Ovary (tissue), 7 donors: ENCODE measurements at regions not wholly inside any gene's neighbourhood (a gene's known extent, or its start where the extent isn't known, plus 50 kb on each side); places are given as distances from the start of the nearest gene placed in this dataset.

Experiments used
- DNase-seq, 5 donors: peaks; one replicate each; pipeline ENCODE4 v3.0.0-alpha.2; 2019 to 2020
- H3K27ac ChIP-seq, 2 donors: fragments of 200-600 bp; one replicate each; pipeline versions ENCODE4 v1.5.1 to v1.8.0; 2019 to 2022
- H3K27me3 ChIP-seq: fragments of 200-600 bp; one replicate; pipeline ENCODE4 v1.8.0; 2022
- H3K36me3 ChIP-seq: fragments of 200-600 bp; sonication (generic); one replicate; pipeline ENCODE4 v1.5.1; 2019
- H3K4me1 ChIP-seq: one replicate; pipeline ENCODE4 v1.8.1; 2013; ENCODE audit warnings: mild to moderate bottlenecking, moderate library complexity; ENCODE audit not compliant: insufficient read depth
- H3K4me3 ChIP-seq: fragments of 200-600 bp; sonication (generic); one replicate; pipeline ENCODE4 v1.5.1; 2017
- H3K9me3 ChIP-seq, 2 donors: fragments of 200-600 bp in 1 of 2; sonication (generic) in 1 of 2; one replicate each; pipeline versions ENCODE4 v1.5.1 to v1.8.1; 2013 to 2019; ENCODE audit warnings: mild to moderate bottlenecking in 1 of 2, moderate library complexity in 1 of 2
- CTCF ChIP-seq, 3 donors: fragments of 450-650 bp in 2 of 3; fragments of 200-600 bp in 1 of 3; IDR thresholded peaks; one replicate each; pipeline versions ENCODE4 v1.5.1 to v1.8.0; 2016 to 2022; ENCODE audit warnings: antibody characterized with exemption in 3 of 3, mild to moderate bottlenecking in 1 of 3
- EP300 ChIP-seq: sonication (generic); formaldehyde crosslinking; IDR thresholded peaks from one replicate; pipeline ENCODE4 v1.6.1; 2017; ENCODE audit warnings: antibody characterized with exemption
- POLR2A ChIP-seq: fragments of 450-650 bp; IDR thresholded peaks from one replicate; pipeline ENCODE4 v1.6.1; 2017; ENCODE audit warnings: antibody characterized with exemption, mild to moderate bottlenecking, moderate library complexity
- WGBS, 3 donors: extraction: QIAGEN DNeasy Blood & Tissue Kit in 1 of 3; methylation state at CpG; one replicate each; pipeline versions ENCODE4 v1.1.5 to v1.1.7; 2013 to 2017; 5-methylcytosine and 5-hydroxymethylcytosine counted together
- intact Hi-C, 4 donors: fragments of 100-400 bp; cut with DNase I; formaldehyde crosslinking; loops; one replicate each; pipeline versions ENCODE4 v1.11.0 to v1.15.1; 2022 to 2023
- donor health status: DM: no; HTN: no; CAD: no; lungs with moderate emphysema.
- donor health status: DM: no; HTN: no; CAD: no.
- donor health status: Bipolar disorder and iron deficiency.
- donor health status: DM: no; HTN: no; CAD: no.
- donor health status: DM: yes; HTN: yes; CAD: no.

DNA sequence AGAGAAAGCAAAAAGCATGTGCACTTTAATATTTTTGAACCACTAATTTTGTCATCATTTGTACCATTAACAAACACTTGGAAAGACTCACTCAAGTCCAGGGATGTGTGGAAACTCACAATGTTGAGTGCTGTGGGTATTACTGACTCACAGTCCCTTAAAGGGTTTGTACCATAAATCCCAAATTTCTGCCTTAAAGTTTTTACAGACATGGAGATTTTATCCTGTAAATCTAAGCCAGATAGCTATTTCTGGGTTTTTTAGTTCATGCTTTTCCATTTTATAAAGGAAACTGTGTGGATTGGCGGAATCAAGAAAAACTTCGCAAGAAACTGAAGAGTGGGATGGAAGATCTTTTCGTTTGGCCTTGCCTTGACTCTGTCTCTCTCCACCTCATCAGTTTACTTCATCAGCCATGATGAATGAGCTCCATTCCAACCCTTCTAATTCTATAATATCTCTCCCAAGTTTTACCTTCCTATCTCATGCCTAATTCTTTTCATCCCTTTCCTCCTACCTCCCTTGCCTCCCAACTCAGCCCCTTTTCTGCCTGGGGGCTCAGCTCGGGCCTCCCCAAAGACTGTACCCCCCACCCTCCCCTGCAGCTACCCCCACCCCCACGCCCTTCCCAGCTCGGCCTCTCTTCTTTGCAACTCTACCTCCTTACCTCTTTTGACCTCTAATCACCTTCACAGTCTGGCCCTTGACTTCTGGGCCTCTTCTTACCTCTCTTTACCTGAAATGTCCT, 218.5 kb upstream of the MKLN1 start:
- H3K4me1 ChIP-seq = peaks cover 8% of the 10 kb centered on the region
- H3K36me3 ChIP-seq = no peaks in the 10 kb centered on the region
- peak overlapping the region; percentile 88 for H3K4me3 ChIP-seq
- WGBS, 3 donors = 56 to 62% (median 60%) methylated on average over 6 of the region's 6 CpGs
- DNase-seq = peak in 1 of 5 donors; percentile 37
- intact Hi-C loops = loop anchor here in 3 of 4 donors (5.0 to 10.0 kb wide), 5 partner anchors 118 to 316 kb away; partner anchors contain the start of gene MKLN1 (in 2 of the 3)
- no peaks in the 10 kb centered on the region for H3K9me3 ChIP-seq
- H3K27ac ChIP-seq = peak overlapping the region; percentile 78 to 97
- no peaks in the 10 kb centered on the region for H3K27me3 ChIP-seq
- TF ChIP-seq POLR2A = no peak
- TF ChIP-seq EP300 = no peak
- TF ChIP-seq CTCF (IDR thresholded peaks at IDR 0.05) = no peak

DNA sequence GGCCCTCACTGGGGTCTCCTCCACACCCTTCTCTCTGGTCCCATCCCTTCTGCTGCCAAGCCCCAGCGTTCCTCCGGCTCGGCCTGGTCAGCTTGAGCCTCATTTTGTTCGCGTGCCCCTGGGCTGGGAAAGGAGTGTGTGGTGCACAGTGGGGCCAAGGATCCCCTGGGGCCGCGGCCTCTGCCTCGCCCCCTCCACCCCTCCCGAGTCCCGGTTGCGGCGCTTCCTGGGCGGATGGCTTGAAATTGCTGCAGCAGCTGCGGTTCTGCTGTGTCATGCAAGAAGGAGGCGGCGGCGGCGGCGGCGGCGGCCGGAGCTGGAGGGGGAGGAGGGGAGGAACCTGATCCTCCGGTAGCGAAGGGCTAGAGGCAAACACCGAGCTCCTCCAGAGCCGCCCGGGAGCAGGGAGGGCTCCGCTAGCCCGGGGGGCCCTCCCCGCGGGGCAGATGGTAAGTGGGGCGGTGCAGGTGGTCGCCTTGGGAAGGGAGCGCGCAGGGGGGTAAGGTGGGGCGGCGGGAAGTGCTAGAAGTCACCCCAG, 217.8 kb upstream of the MKLN1 start:
- no peak for TF ChIP-seq CTCF (IDR thresholded peaks at IDR 0.05)
- TF ChIP-seq POLR2A = peak; percentile 31
- H3K27me3 ChIP-seq = no peaks in the 10 kb centered on the region
- intact Hi-C loops = loop anchor here in 3 of 4 donors (5.0 to 10.0 kb wide), 5 partner anchors 117 to 315 kb away; partner anchors contain the start of gene MKLN1 (in 2 of the 3)
- peak; percentile 75 to 85 (median 79) for DNase-seq
- peaks cover 8% of the 10 kb centered on the region for H3K4me1 ChIP-seq
- peak overlapping the region; percentile 88 for H3K4me3 ChIP-seq
- H3K27ac ChIP-seq = peak overlapping the region; percentile 78 to 97
- no peaks in the 10 kb centered on the region for H3K36me3 ChIP-seq
- H3K9me3 ChIP-seq = no peaks in the 10 kb centered on the region
- 0 to 2% (median 1%) methylated on average over 37 of the region's 37 CpGs for WGBS, 3 donors

- Histone ChIP-seq H3K27ac (peak overlapping the region; percentile 78 to 97), H3K9me3 (no peaks in the 10 kb centered on the region), H3K4me1 (peaks cover 6% of the 10 kb centered on the region), H3K36me3 (no peaks in the 10 kb centered on the region), H3K4me3 (peak overlapping the region; percentile 88), H3K27me3 (no peaks in the 10 kb centered on the region)
- WGBS, 3 donors = 9 to 15% (median 12%) methylated on average over 12 of the region's 12 CpGs
- DNase-seq = peak in 2 of 5 donors; percentile 32 to 48
- intact Hi-C loops = no loop called here
- TF ChIP-seq POLR2A (no peak), EP300 (no peak), CTCF (IDR thresholded peaks at IDR 0.05) (no peak)
Observed at GRCh38 chr7:131110297-131111080, 217.2 kb upstream of the MKLN1 start.

DNA sequence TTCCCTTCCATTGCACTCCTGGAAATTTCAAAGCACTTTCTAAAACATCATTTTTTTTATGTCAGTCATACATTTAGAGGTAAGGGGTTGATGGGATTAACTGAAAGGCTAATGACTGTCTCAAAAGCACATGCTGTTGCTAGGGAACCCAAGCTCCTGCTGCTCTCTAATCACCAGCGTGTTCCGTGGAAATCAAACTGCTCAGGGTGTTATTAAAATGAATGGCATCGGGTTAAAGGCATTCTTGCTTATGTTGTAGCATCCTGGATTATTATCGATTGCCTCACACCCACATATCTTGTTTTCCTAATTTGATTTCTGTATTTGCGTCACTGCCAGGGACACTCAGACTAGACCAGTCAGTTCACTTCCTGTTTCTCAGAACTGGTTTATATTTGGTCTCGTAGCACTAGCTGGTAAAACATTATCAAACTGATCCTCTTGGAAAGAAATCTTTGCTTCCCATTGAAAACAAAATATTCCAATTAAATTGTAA, 216.5 kb upstream of the MKLN1 start:
- Histone ChIP-seq H3K36me3 (no peaks in the 10 kb centered on the region), H3K4me3 (peak overlapping the region; percentile 88), H3K27ac (peak overlapping the region in 1 of 2 donors; percentile 97), H3K9me3 (no peaks in the 10 kb centered on the region), H3K4me1 (peaks cover 6% of the 10 kb centered on the region), H3K27me3 (no peaks in the 10 kb centered on the region)
- intact Hi-C loops = no loop called here
- 6 to 12% (median 6%) methylated on average over 6 of the region's 6 CpGs for WGBS, 3 donors
- peak in 1 of 5 donors; percentile 21 for DNase-seq
- TF ChIP-seq POLR2A (no peak), CTCF (IDR thresholded peaks at IDR 0.05) (no peak), EP300 (no peak)
